ENCODE measurements at regions not wholly inside any gene's neighbourhood (a gene's known extent, or its start where the extent isn't known, plus 50 kb on each side); places are given as distances from the start of the nearest gene placed in this dataset.

DNA sequence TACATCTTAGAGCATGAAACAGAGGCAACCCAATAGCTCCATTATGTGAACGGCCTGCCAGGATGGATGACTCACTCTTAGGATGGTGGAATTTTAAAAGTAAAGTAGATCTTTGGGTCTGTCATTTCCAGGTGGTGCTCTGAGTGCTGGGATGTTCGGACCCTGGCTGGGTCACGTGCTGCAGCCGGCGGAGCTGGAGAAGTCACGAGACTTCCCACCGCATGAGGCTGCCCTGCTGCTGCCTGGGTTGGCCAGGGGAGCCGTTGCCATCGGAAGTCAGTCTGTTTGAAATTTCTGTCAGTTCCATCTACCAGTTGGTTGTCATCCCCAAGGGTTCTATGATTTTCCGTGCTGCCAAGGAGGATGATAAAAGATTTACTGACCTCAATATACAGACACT, 93.3 kb upstream of the ALKAL2 start:
- TF ChIP-seq, protein P1, sequence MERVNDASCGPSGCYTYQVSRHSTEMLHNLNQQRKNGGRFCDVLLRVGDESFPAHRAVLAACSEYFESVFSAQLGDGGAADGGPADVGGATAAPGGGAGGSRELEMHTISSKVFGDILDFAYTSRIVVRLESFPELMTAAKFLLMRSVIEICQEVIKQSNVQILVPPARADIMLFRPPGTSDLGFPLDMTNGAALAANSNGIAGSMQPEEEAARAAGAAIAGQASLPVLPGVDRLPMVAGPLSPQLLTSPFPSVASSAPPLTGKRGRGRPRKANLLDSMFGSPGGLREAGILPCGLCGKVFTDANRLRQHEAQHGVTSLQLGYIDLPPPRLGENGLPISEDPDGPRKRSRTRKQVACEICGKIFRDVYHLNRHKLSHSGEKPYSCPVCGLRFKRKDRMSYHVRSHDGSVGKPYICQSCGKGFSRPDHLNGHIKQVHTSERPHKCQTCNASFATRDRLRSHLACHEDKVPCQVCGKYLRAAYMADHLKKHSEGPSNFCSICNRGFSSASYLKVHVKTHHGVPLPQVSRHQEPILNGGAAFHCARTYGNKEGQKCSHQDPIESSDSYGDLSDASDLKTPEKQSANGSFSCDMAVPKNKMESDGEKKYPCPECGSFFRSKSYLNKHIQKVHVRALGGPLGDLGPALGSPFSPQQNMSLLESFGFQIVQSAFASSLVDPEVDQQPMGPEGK (CRISPR knock-in tag; IDR thresholded peaks at IDR 0.05; ENCODE audit: borderline replicate concordance) = no peak
- TF ChIP-seq SNAI2 (CRISPR knock-in tag; IDR thresholded peaks at IDR 0.05) (no peak), ZFP3 (CRISPR knock-in tag; IDR thresholded peaks at IDR 0.05) (no peak), ARNTL (CRISPR knock-in tag; IDR thresholded peaks at IDR 0.05; ENCODE audit: borderline replicate concordance, low read depth) (no peak), ZC3H10 (CRISPR knock-in tag; IDR thresholded peaks at IDR 0.05) (no peak), ZFP30 (CRISPR knock-in tag; IDR thresholded peaks at IDR 0.05) (no peak), GLIS3 (CRISPR knock-in tag; IDR thresholded peaks at IDR 0.05) (no peak), BACH2 (CRISPR knock-in tag; IDR thresholded peaks at IDR 0.05; ENCODE audit: borderline replicate concordance) (no peak), TOX (CRISPR knock-in tag; IDR thresholded peaks at IDR 0.05; ENCODE audit: borderline replicate concordance) (no peak), OSR1 (CRISPR knock-in tag; IDR thresholded peaks at IDR 0.05) (no peak)
- TF ChIP-seq, protein P2, sequence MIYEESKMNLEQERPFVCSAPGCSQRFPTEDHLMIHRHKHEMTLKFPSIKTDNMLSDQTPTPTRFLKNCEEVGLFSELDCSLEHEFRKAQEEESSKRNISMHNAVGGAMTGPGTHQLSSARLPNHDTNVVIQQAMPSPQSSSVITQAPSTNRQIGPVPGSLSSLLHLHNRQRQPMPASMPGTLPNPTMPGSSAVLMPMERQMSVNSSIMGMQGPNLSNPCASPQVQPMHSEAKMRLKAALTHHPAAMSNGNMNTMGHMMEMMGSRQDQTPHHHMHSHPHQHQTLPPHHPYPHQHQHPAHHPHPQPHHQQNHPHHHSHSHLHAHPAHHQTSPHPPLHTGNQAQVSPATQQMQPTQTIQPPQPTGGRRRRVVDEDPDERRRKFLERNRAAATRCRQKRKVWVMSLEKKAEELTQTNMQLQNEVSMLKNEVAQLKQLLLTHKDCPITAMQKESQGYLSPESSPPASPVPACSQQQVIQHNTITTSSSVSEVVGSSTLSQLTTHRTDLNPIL (CRISPR knock-in tag; IDR thresholded peaks at IDR 0.05; ENCODE audit: low read depth) = no peak
- TF ChIP-seq, protein P3, sequence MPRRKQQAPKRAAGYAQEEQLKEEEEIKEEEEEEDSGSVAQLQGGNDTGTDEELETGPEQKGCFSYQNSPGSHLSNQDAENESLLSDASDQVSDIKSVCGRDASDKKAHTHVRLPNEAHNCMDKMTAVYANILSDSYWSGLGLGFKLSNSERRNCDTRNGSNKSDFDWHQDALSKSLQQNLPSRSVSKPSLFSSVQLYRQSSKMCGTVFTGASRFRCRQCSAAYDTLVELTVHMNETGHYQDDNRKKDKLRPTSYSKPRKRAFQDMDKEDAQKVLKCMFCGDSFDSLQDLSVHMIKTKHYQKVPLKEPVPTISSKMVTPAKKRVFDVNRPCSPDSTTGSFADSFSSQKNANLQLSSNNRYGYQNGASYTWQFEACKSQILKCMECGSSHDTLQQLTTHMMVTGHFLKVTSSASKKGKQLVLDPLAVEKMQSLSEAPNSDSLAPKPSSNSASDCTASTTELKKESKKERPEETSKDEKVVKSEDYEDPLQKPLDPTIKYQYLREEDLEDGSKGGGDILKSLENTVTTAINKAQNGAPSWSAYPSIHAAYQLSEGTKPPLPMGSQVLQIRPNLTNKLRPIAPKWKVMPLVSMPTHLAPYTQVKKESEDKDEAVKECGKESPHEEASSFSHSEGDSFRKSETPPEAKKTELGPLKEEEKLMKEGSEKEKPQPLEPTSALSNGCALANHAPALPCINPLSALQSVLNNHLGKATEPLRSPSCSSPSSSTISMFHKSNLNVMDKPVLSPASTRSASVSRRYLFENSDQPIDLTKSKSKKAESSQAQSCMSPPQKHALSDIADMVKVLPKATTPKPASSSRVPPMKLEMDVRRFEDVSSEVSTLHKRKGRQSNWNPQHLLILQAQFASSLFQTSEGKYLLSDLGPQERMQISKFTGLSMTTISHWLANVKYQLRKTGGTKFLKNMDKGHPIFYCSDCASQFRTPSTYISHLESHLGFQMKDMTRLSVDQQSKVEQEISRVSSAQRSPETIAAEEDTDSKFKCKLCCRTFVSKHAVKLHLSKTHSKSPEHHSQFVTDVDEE (CRISPR knock-in tag; IDR thresholded peaks at IDR 0.05) = no peak
